ENCODE measurements at regions not wholly inside any gene's neighbourhood (a gene's known extent, or its start where the extent isn't known, plus 50 kb on each side); places are given as distances from the start of the nearest gene placed in this dataset.

DNA sequence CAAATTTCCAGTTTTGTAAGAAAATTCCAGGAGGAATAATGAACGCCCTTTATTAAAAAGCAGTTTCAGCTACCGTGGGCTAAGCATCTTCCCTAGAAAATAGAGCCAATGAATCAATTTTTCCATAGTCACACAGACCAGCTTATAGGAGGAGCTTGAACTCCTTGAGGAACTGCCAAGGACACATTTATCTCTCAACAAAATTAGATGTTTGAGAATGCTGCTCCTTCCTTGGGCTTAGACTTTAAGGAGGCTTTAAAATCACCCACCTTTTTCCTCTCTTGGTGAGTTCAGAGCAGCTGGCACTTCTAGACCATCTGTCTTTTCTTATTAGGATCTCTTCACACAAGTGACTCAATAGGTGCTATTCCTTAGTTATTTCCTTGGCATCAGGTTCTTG, 588.0 kb downstream of the SQOR start:
- Histone ChIP-seq H3K4me3 (no peak overlapping the region), H3K27ac (no peak overlapping the region)
- no peak for DNase-seq (ENCODE audit: low spot score)
- TF ChIP-seq CTCF (IDR thresholded peaks at IDR 0.05), result no peak

DNA sequence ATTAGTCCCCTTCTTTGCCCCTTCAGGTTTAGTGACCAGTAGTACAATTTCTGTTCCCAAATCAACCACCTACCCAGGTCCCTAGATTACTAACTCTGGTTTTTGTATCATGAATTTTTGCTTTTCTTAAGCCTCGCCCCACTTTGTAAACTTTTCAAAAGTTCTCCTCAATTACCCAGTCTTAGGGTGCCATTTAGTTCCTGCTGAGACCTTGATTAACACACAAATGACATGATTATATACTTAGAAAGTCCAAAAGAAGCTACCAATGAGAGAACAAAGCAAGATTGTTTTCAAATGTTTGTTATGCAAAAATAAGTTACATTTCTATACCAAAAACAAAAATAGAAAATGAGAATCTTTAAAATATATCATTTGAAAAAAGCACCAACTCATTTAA, 594.4 kb downstream of the SQOR start:
- DNase-seq (ENCODE audit: low spot score), result no peak
- no peak for TF ChIP-seq CTCF (IDR thresholded peaks at IDR 0.05)
- Histone ChIP-seq H3K27ac (no peak overlapping the region), H3K4me3 (no peak overlapping the region)

- Histone ChIP-seq H3K27ac (no peak overlapping the region), H3K4me3 (no peak overlapping the region)
- TF ChIP-seq CTCF (IDR thresholded peaks at IDR 0.05), result no peak
- DNase-seq (ENCODE audit: low spot score), result no peak
These were observed 597.0 kb downstream of the SQOR start for GRCh38 chr15:46231786-46232185.

DNA sequence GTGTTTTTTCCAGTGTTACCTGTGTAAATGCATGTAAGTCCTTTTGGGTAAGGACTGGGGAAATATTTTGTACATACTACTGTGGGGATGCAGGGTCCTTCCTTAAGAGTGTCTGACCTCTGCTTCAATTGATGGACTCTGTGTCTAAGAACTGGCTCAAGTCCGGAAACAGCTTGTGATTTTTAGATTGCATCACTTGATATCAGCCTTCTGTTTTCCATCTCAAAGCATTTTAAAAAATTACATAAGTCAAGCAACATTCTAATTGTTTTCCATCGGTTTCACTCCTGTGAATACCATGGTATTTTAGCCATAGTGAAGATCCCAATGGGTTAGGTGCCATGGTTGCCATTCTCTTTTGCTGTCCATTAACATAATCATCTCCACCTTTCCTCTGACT, 597.6 kb downstream of the SQOR start:
- no peak for TF ChIP-seq CTCF (IDR thresholded peaks at IDR 0.05)
- H3K27ac ChIP-seq, result no peak overlapping the region
- H3K4me3 ChIP-seq, result no peak overlapping the region
- DNase-seq (ENCODE audit: low spot score), result no peak

DNA sequence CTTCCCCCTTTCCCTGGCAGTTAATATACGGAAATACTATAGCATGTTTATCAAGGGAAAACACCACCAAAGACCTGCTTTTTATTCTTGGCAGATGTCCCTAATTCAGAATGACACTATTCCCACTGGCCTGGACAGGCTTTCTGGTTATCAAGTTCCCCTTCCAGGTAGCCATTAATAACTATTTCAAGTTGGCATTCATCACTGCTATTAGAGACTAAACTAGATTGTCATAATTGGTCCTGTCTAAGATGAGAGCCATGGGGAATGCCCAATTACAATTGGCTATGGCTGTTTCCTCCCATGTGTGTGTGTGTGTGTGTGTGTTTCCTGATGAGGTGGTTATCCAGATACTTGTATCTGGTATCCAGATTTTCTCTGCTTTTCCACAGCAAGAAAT, 608.1 kb downstream of the SQOR start:
- Histone ChIP-seq H3K4me3 (no peak overlapping the region), H3K27ac (no peak overlapping the region)
- no peak for DNase-seq (ENCODE audit: low spot score)
- TF ChIP-seq CTCF (IDR thresholded peaks at IDR 0.05), result no peak

GRCh38 chr15:46251903-46252302, 617.1 kb downstream of the SQOR start:
- TF ChIP-seq CTCF (IDR thresholded peaks at IDR 0.05), result no peak
- H3K27ac ChIP-seq, result no peak overlapping the region
- no peak overlapping the region for H3K4me3 ChIP-seq
- DNase-seq (ENCODE audit: low spot score), result no peak

DNA sequence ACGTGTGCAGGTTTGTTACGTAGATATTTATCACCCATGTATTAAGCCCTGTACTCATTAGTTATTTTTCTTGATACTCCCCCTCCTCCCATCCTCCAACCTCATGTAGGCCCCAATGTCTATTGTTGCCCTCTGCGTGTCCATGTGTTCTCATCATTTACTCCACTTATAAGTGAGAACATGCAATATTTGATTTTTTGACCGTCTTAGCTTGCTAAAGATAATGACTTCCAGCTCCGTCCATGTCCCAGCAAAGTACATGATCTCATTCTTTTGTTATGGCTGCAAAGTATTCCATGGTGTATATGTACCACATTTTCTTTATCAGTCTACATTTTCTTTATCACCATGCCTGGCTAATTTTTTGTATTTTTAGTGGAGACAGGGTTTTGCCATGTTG, 623.2 kb downstream of the SQOR start:
- TF ChIP-seq CTCF (IDR thresholded peaks at IDR 0.05), result no peak
- no peak overlapping the region for H3K4me3 ChIP-seq
- H3K27ac ChIP-seq, result no peak overlapping the region
- DNase-seq (ENCODE audit: low spot score), result no peak

All from coronary artery (tissue), 2 donors.